DMS 273 treated with DMSO at 0.1 percent for 48 hours (cell line): ENCODE measurements at regions not wholly inside any gene's neighbourhood (a gene's known extent, or its start where the extent isn't known, plus 50 kb on each side); places are given as distances from the start of the nearest gene placed in this dataset.
"Not testable (repeated sequence)": the region's sequence is repeated elsewhere in the genome, so short reads cannot be mapped to it uniquely, and the experiment has no call there.

Experiments
- DNase-seq: peaks from one replicate; lab custom pipeline; 2025; lab: John Stamatoyannopoulos, UW

- DNase-seq = no peak
Measured at GRCh38 chr18:39302481-39302880, 1736.9 kb upstream of the CELF4 start.

GRCh38 chr18:39299152-39299551, 1733.6 kb upstream of the CELF4 start:
- no peak for DNase-seq

GRCh38 chr18:39297225-39297624, 1731.6 kb upstream of the CELF4 start:
- no peak for DNase-seq

- DNase-seq = no peak
Measured at GRCh38 chr18:39296293-39296888, 1730.8 kb upstream of the CELF4 start.

GRCh38 chr18:39276764-39277163, 1711.2 kb upstream of the CELF4 start:
- no peak for DNase-seq

GRCh38 chr18:39274535-39274934, 1708.9 kb upstream of the CELF4 start:
- DNase-seq = no peak

- no peak for DNase-seq
Measured at GRCh38 chr18:39272230-39272629, 1706.6 kb upstream of the CELF4 start.

GRCh38 chr18:39271654-39272053, 1706.1 kb upstream of the CELF4 start:
- no peak for DNase-seq

GRCh38 chr18:39260565-39260964, 1695.0 kb upstream of the CELF4 start:
- DNase-seq = no peak

GRCh38 chr18:39259736-39260135, 1694.1 kb upstream of the CELF4 start:
- no peak for DNase-seq

GRCh38 chr18:39244242-39244641, 1678.6 kb upstream of the CELF4 start:
- DNase-seq = no peak

- DNase-seq = no peak
Measured at GRCh38 chr18:39241534-39241933, 1675.9 kb upstream of the CELF4 start.

GRCh38 chr18:39238981-39239660, 1673.5 kb upstream of the CELF4 start:
- peak; percentile 15 for DNase-seq

GRCh38 chr18:39235118-39235719, 1669.6 kb upstream of the CELF4 start:
- DNase-seq = no peak

- DNase-seq = no peak
Measured at GRCh38 chr18:39232937-39233336, 1667.3 kb upstream of the CELF4 start.

- no peak for DNase-seq
Measured at GRCh38 chr18:39232490-39232889, 1666.9 kb upstream of the CELF4 start.

- no peak for DNase-seq
Measured at GRCh38 chr18:39230086-39230803, 1664.6 kb upstream of the CELF4 start.

- not testable (repeated sequence) for DNase-seq
Measured at GRCh38 chr18:39227769-39228168, 1662.2 kb upstream of the CELF4 start.

- DNase-seq = no peak
Measured at GRCh38 chr18:39225373-39225772, 1659.8 kb upstream of the CELF4 start.

GRCh38 chr18:39223283-39223682, 1657.7 kb upstream of the CELF4 start:
- DNase-seq = no peak

GRCh38 chr18:39215920-39216319, 1650.3 kb upstream of the CELF4 start:
- DNase-seq = no peak

GRCh38 chr18:39211461-39211860, 1645.9 kb upstream of the CELF4 start:
- no peak for DNase-seq

GRCh38 chr18:39209173-39209572, 1643.6 kb upstream of the CELF4 start:
- no peak for DNase-seq
